Thyroid gland (tissue), 4 donors: ENCODE measurements at regions not wholly inside any gene's neighbourhood (a gene's known extent, or its start where the extent isn't known, plus 50 kb on each side); places are given as distances from the start of the nearest gene placed in this dataset.
A peak's percentile ranks its signal among the peaks of the same experiment; 100 is the strongest.

Source experiments
- CTCF ChIP-seq, 6 experiments: fragments of 200-600 bp in 3 of 6; fragments of 450-650 bp in 3 of 6; sonication (generic) in 3 of 6; IDR thresholded peaks; one replicate each; pipeline ENCODE4 v1.5.1; 2016 to 2019; ENCODE audit warnings: antibody characterized with exemption in 6 of 6, mild to moderate bottlenecking in 2 of 6, inconsistent platforms in 1 of 6, moderate library complexity in 1 of 6
- POLR2A ChIP-seq, 2 donors: fragments of 450-650 bp; IDR thresholded peaks; one replicate each; pipeline ENCODE4 v1.6.1; 2017; ENCODE audit warnings: antibody characterized with exemption in 2 of 2, mild to moderate bottlenecking in 2 of 2, moderate library complexity in 1 of 2

GRCh38 chr19:33998739-33999345, 173.5 kb upstream of the LSM14A start:
- peak in 3 of 6 experiments; percentile 35 to 49 (median 48) for TF ChIP-seq CTCF (IDR thresholded peaks at IDR 0.05)
- no peak for TF ChIP-seq POLR2A (IDR thresholded peaks at IDR 0.05)
